HG03139 (cell line): ENCODE measurements at regions not wholly inside any gene's neighbourhood (a gene's known extent, or its start where the extent isn't known, plus 50 kb on each side); places are given as distances from the start of the nearest gene placed in this dataset.

Source experiments
- ATAC-seq: cut with Tn5 transposase; IDR thresholded peaks from one replicate; pipeline ENCODE4 v1.9.1; 2021; ENCODE audit not compliant: unreplicated experiment

DNA sequence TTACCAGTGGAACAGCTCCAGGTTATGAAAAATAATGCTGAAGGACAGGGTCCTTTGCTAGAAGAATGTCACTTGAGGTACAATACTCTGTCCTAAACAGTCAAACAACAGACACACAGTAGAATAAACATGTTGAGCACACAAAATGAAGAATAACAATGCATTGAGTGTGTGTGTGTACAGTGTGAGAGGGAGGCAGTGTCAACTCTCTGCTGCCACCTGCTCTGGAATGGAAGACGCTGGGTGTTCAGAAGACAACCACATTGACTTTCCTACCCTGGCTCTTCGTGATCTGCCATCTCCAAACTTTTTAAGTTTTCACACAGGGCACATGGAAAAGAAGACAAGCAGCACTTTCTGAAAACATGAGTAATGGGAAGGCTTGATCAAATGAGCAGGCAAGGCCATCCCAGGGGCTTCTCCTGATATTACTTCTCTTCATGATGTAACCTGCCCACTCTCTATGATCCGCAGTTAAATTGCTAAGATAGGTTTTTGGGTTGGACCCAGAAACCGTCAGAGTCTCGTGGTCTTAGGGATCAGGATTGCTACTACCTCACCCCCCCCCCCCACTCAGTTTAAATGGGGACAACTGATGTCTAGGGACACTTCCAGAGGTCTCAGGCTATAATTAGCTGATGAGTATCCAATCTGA is 533.2 kb upstream of the TNP1 start:
- no peak for ATAC-seq

DNA sequence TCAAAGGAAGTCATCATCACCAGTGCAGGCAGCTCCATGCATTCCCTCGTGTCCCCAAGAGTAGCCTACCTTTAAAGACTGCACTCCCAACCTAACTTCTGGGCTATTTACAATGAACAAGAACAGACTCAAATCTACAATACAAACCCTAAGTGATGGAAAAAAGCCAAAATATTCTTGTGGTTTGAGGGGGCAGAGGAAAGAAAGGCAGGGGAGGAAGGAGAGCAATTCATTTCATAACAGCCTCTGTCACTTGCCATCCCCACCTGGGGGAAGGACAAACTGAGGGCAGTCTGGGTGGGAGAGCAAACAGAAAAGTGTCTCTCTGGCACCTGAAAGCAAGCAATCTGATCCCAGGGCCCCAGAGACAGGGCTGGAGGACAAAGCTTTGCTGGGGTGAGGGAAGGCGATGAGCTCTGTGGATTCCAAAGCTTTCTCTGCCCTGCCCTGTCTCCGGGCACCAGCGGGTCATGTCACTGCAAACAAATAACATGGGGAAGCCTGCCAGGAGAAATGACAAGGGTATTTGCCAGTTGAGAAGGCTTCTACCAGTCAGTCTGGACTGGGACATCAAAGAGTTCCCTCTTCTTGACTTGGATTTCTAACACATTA is 528.0 kb upstream of the TNP1 start:
- ATAC-seq: no peak

DNA sequence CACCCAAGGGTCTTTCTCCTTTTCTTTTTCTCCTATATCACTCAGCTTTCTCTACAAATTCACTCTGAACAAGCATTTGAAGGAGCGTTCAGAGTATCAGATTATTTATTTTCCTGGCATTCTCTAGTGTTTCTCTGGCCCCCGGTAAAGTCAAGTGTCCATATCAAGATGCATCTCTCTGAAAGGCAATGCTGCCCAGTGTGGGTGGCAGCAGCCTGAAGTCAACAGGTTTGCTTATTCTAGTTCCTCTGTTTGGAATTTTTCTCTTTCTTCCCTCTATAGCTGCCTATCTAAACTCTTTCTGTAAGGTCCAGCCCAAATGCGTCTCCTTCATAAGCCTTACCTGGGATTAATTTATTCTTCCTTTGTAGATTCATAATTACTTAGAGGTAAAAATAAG is 526.2 kb upstream of the TNP1 start:
- no peak for ATAC-seq

DNA sequence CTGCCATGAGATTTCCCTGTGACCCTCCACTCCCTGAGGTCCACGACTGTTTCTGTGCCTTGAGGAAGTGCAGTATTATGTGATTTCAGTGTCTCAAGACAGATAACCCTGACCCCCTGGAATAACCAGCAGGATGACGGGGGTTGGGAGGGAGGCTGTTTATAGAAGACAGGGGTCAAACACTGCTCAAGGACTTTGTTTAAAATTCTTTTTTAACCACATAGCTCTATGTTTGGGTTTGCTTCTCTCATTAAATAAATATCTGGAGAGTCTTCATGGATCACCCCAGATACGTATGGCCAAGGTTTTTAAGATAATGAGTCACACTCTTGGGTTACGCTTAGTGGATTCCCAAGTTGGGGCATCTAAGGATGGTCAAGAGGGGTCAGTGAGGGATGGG is 523.8 kb upstream of the TNP1 start:
- no peak for ATAC-seq

DNA sequence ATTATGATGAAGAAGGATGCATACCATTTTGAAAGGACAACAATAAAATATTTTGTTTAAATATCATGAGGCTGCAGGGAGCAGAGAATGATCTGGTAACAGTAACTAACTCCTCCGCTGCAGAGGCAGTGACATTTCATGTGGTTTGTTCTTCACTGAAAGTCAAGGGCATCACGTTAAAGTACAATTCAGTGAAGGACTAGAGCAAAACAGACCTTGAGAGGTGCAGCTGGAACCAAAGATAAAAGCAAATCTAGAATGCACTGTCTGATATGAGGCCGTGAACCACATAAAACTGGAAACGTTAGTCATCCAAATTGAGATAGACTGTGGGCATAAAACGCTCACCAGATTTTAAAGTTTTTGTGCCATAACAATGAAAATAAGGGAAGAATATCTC is 522.9 kb upstream of the TNP1 start:
- ATAC-seq: no peak

DNA sequence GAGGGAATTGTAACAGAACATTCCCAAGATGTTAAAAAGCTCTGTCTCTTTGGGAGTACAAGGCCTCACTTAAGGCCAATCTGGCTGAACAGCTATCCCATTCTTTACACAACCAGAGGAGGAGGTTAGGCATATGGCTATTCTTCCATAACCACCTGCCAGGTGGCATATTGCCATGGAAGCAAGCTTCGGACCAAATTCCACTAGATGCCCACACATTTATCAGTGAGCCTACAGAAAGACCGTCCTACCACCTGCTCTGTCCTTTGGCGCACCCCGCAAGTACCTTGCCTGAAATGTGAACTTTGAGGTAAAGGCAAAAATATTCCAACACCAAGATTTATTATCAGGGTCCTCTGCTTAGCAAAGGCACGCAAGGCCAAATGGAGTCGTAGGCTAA is 519.9 kb upstream of the TNP1 start:
- no peak for ATAC-seq

DNA sequence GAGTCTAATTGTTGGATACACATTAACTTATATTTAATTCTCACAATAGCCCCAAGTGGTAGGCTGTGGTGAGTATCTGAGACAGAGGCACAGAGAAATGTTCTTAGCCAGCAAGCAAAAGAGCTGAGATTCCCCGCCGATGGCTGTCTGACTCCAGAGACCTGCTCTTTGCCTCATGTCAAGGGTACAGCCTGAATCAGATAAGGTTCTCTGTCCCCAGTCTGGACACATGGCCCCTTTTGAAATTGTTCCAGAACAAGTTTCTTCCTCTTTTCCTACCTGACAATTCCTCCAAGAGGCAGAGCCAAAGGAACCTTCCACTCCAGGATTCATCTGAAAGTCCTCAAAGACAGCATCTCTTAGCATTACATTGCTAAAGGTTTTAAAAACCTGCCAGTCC is 512.9 kb upstream of the TNP1 start:
- ATAC-seq: no peak

DNA sequence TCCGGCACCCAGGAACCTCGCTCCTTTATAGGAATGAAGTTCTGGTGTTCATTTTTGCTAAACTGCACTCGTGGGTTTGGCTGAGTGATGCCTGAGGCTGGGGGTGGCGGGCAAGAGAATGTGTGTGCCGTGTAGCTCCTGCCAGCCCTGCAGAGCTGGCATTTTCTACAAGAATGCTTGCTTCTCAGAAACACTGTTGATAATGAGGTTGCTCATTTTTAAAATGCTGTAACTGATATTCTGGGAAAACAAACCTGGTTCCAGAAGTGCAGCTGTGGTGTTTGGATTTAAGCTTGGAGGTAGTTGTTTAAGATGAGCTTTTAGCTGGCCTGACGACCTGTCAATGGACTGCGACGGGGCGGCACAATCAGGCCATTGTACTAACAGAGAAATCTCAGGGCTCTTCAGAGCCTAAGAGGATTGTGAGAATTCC is 511.9 kb upstream of the TNP1 start:
- no peak for ATAC-seq

DNA sequence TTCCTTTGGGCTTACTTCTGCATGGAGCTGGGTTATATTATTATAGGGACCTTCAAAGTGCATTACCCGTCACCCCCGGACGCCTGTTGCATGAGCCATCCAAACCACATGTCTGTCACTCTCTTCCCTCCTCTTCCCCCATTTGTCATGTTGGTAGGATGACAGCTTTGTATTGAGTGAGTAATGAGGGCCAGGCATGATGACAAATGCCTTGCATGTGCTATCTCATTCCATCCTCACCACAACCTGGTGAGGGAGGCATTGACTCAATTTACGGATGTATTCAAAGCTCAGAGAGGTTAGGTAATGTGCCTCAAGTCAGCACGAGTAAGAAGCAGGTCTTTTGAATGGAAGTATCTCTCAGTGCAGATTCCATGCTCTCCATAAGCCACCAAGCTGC is 510.5 kb upstream of the TNP1 start:
- ATAC-seq: no peak

DNA sequence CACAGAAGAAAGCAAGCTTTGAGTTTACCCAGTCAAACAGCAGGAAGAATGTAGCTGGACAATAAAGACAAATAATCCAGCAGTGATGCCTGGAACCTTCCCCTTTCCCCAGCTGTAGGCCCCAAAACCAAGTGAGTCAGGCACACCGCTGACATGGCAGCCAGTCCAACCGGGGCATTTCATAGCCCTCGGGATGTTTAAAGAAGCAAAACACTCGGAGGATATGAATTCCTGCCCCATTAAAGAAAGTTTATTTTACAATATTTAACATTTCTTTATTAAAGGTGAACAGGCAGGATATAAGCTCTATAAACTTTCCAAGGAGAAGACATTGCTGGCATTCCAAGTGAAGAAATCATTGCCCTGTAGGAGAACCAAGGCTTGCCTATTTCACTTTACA is 507.6 kb upstream of the TNP1 start:
- no peak for ATAC-seq

DNA sequence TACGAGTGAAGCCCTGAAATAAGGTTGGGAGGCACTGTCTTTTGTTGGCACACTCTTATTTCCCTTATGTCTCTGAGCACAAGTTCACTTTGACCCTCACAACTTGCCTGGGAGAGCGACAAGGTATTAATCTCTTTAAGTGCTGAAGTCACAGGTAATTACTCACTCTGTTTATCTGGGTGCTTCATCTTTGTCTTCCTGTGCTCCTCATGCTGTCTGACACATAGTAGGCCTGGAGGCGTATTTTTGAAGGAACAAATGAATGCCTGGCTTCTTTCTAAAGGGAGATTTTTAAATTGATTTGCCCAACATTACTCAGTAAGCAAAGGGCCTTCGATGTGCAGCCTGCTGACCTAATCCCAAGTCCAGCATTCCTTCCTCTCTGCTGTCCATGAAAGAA is 507.1 kb upstream of the TNP1 start:
- ATAC-seq: no peak

DNA sequence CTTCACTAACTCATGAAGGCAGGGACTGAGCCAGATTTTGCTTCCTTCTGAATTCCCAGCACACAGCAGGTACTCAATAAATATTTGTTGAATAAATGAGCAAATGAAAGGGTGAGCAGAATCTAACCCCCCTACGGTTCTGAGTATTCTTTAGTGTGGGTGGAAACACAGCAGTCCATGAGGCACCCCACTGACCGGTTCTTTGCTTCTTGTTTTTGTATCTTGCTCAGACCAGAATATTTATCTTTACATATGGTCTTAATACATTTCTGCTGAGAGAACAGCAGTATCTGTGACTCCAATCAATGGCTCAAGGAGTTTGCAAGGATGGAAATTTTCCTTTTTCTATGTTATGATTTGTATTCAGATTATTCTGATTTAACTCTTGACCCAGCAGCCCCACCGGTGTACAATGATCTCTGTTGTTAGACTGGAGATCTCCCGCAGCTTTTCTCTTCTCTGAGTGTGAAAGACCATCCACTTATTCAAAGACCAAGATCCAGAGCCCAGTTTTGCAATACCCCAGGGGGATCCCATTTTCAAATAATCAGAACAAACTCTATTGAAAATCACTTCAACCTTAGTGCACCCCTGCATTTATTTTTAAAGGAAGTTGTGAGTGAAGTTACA is 506.5 kb upstream of the TNP1 start:
- no peak for ATAC-seq

DNA sequence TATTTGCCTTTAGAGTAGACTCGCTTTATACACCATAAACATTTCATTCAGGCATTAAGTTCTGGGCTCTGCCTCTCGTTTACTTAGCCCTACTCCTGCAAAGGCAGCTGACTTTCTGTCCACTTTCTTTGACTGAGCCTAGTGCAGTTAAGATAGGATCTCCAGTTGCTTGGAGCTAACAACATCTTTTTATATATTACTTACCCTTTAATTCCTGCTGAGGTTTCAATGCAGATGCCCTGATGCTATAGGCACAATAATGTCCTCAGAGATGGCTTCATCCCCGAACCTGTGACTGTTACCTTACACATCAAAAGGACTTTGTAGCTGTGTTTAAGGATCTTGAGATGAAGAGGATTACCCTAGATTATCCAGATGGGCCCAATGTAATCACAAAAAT is 505.8 kb upstream of the TNP1 start:
- ATAC-seq: no peak

DNA sequence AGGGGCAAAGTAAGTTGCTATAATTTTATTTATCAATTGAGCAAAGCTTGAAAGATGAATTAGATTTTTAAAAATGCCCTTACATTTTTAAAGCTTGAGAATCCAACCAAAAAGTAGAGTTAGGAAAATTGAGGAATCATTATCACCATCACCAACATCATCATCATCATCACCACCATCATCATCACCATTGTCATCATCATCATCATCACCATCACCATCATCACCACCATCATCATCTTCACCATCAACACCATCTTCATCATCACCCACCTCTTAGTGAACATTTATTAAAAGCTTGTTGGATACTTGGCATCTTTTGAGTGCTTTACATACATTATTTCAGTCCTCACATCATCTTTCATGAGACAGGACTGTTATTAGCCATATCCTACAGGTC is 504.4 kb upstream of the TNP1 start:
- no peak for ATAC-seq

DNA sequence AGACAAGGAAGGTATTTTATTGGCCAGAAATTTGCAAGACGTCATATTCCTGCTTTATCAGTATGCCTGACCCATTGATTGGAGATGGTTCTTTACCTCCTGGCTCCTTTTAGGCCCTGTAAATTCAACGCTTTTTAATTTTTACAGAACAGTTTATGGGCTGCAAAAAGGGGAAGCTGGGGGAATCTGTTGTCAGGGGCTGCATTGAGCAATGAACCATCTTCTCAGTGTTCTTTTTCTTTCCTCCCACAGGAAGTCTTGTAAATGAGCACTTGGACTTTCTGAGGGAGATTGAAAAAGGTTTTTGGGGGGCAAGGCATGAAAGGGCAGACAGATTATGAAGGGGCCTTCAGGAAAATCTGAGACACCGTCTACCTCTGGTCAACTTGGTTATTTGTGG is 503.6 kb upstream of the TNP1 start:
- ATAC-seq: no peak

DNA sequence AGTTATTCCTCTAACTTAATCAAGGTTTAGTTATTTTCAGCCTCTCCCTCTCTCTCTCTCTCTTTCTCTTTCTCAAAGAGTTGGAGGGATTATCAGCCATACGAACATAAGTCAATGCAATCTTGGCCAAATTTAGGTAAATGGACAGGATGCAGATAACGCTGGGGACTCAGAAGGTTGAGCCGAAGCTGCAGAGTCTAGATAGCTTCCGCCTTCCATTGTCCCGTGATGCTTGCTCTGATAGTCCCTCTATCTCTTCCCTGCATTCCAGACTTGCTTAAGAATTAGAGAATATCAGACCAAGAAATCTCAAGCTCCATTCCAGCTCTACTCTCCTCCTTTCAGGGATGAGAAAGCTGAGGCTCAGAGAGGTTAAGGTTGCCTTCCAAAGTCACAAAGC is 502.8 kb upstream of the TNP1 start:
- no peak for ATAC-seq

DNA sequence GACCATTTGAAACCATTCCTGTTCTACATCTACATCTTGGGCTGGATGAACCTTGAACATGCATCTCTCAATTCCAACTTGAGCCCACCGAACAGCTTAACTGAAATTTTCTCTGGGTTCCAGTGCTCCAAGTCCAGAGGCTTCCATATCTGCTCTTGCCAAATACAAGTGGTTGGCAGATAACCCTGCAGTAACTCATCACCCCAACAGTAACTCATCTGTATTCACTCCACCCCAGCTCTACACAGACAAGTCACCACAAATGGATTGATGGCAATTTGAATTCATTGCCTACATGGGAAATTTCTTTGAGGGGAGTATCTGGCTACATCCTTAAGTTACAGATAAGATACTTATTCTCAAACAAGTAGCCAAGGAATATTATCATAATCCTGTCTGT is 502.4 kb upstream of the TNP1 start:
- no peak for ATAC-seq

DNA sequence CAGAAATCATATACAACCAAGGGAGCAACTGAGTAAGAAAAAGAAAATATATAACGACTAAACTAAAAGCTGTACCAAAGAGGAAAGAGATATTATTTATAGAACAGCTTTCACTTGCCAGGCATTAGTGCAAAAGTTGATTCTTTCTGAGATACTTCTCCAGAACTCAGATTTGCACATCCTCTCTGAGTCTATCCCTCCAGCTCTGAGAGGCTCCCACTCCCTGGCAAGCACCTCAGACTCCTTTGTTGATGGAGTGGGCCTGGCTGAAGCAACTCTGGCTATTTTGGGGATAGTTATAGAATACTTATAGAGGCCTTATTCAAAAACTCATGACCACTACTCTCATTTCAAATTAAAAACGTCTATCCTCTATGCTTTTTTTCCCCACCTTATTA is 501.6 kb upstream of the TNP1 start:
- no peak for ATAC-seq

DNA sequence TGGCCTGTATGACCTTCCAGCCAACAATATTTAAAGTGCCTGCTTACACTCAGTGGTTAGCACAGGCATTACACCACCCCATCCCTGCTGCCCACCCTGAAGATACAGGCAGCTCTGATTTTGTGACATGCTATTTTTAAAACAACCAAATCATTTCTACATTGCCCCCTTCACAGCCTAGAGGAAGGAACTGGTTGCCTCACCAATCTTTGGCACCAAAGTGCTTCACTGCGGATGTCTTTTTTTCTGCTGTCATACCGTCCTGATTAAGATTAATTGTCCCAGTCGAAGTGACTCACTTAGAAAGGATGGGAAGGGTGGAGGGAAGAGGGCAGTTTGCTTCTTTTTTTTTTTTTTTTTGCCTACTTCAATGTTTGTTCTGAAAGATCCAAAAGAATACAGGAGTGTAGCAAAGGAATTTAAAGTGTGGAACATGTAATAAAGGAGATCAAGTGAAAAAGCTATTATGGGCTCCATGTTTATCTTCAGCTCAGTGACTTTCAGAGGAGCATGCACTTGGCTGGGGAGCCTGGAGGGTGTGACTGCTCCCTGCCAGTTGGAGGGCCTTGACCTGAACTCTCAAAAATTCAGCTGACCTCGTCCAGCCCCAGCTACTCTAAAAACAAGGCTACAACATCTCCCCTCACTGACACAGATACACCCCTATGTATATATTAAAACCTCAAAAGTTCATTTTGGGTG is 501.1 kb upstream of the TNP1 start:
- no peak for ATAC-seq

DNA sequence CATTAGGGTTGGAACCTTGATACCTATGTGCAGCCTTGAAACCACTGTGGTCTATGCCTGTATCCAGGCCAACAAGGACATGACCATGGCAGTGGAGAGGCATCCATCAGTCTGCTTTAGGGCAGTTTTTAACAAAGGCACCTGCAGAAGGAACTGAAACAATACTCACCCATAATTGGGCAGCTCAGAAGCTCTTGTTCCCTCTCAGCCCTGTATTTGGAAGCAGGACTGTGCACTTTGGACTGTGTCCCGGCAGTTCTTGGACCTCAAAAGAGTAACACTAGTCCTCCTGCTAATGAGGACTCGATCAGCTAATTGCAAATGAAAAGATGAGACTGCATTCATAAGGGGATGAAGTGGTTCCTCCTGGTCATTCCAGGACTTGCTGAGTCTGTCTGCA is 500.2 kb upstream of the TNP1 start:
- ATAC-seq: no peak

DNA sequence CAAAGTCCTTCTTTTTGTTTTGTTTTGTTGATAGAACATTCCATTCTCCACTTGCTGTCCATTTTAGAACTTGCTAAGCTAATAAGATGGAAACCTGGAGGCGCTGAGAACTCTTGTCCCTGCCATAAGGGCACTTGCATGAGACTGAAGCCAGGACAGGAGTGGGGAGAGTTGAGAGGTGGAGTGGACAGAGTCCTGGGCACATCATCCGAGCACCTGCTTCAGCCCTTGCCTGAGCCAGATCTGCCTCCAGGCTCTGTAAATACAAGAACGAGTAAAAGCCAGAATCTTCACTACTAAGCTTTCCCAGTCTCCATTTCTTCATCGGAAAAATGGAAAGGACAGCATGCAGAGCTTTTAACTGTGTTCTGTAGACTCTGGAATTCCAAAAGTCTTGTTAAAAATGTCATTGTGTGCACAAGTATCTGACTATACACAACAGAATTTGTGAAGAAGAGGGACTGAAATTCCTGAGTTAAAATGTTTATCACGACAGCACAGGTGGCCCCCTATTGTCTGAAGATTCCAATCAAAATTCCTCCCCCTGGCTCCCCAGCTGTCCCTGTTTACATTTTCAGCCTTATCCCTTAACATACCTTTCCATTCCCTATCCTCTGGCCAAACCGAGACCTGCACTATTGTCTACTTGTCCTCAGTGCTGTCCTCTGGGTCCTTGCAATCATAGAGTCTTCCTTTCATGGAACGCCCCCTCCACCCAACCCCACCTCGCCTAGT is 498.2 kb upstream of the TNP1 start:
- ATAC-seq: no peak

DNA sequence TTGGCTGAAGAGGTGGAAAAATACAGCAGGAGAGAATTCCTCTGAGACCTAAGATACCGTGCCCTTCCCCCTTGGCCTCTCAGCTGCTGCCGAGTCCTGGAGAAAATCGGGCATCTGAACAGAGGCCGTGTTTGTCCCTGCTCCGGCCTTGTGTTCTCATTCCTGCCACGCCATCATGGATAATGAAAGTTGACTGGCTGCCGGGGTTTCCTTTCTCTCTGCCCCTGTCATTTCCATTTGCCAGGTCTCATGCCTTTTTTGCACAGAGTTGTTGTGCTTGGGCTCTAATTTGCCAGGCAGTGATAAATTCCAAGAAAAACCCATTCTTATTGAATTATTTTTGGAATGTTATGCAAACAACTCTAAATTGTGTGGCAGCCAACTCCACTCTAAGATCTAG is 496.9 kb upstream of the TNP1 start:
- ATAC-seq: no peak
